ENCODE measurements at regions not wholly inside any gene's neighbourhood (a gene's known extent, or its start where the extent isn't known, plus 50 kb on each side); places are given as distances from the start of the nearest gene placed in this dataset.
"Not testable (repeated sequence)": the region's sequence is repeated elsewhere in the genome, so short reads cannot be mapped to it uniquely, and the experiment has no call there.

- DNase-seq (ENCODE audit: low spot score in 2 of 2) (no peak), ATAC-seq (replicated peaks; ENCODE audit: extremely low read depth, poor library complexity, severe bottlenecking) (no peak)
- H3K27me3 Mint-ChIP-seq, result no peaks in the 10 kb centered on the region
- no peak overlapping the region for H3K4me3 Mint-ChIP-seq
- no peak overlapping the region for H3K27ac Mint-ChIP-seq (ENCODE audit: low read depth)
- no peaks in the 10 kb centered on the region for H3K36me3 Mint-ChIP-seq (ENCODE audit: insufficient read depth)
- peaks cover 24% of the 10 kb centered on the region for H3K9me3 Mint-ChIP-seq
- H3K4me1 Mint-ChIP-seq, result no peaks in the 10 kb centered on the region
Measured at GRCh38 chr10:83736008-83736407, 403.3 kb upstream of the GHITM start.

- H3K36me3 Mint-ChIP-seq (ENCODE audit: insufficient read depth), result no peaks in the 10 kb centered on the region
- no peaks in the 10 kb centered on the region for H3K27me3 Mint-ChIP-seq
- H3K4me1 Mint-ChIP-seq, result no peaks in the 10 kb centered on the region
- DNase-seq (ENCODE audit: low spot score in 2 of 2) (no peak), ATAC-seq (replicated peaks; ENCODE audit: extremely low read depth, poor library complexity, severe bottlenecking) (no peak)
- H3K27ac Mint-ChIP-seq (ENCODE audit: low read depth), result no peak overlapping the region
- peaks cover 40% of the 10 kb centered on the region for H3K9me3 Mint-ChIP-seq
- no peak overlapping the region for H3K4me3 Mint-ChIP-seq
Measured at GRCh38 chr10:83750604-83751003, 388.7 kb upstream of the GHITM start.

GRCh38 chr10:83753490-83753889 lies 385.8 kb upstream of the GHITM start:
- Mint-ChIP-seq H3K27me3 (no peaks in the 10 kb centered on the region), H3K36me3 (ENCODE audit: insufficient read depth) (no peaks in the 10 kb centered on the region), H3K4me3 (no peak overlapping the region), H3K9me3 (peaks cover 50% of the 10 kb centered on the region), H3K27ac (ENCODE audit: low read depth) (no peak overlapping the region), H3K4me1 (no peaks in the 10 kb centered on the region)
- ATAC-seq (replicated peaks; ENCODE audit: extremely low read depth, poor library complexity, severe bottlenecking) (no peak), DNase-seq (ENCODE audit: low spot score in 2 of 2) (no peak)

- Mint-ChIP-seq H3K4me1 (no peaks in the 10 kb centered on the region), H3K27ac (ENCODE audit: low read depth) (no peak overlapping the region), H3K4me3 (no peak overlapping the region), H3K9me3 (peaks cover 45% of the 10 kb centered on the region), H3K27me3 (no peaks in the 10 kb centered on the region), H3K36me3 (ENCODE audit: insufficient read depth) (no peaks in the 10 kb centered on the region)
- no peak for ATAC-seq (replicated peaks; ENCODE audit: extremely low read depth, poor library complexity, severe bottlenecking)
- no peak for DNase-seq (ENCODE audit: low spot score in 2 of 2)
Measured at GRCh38 chr10:83754857-83755256, 384.5 kb upstream of the GHITM start.

- Mint-ChIP-seq H3K36me3 (ENCODE audit: insufficient read depth) (no peaks in the 10 kb centered on the region), H3K27me3 (no peaks in the 10 kb centered on the region), H3K9me3 (peaks cover 22% of the 10 kb centered on the region), H3K4me3 (no peak overlapping the region), H3K27ac (ENCODE audit: low read depth) (no peak overlapping the region), H3K4me1 (no peaks in the 10 kb centered on the region)
- ATAC-seq (replicated peaks; ENCODE audit: extremely low read depth, poor library complexity, severe bottlenecking) (no peak), DNase-seq (ENCODE audit: low spot score in 2 of 2) (no peak)
Measured at GRCh38 chr10:83760142-83760541, 379.2 kb upstream of the GHITM start.

GRCh38 chr10:83764666-83765065 lies 374.6 kb upstream of the GHITM start:
- Mint-ChIP-seq H3K9me3 (no peaks in the 10 kb centered on the region), H3K36me3 (ENCODE audit: insufficient read depth) (no peaks in the 10 kb centered on the region), H3K27ac (ENCODE audit: low read depth) (no peak overlapping the region), H3K4me1 (no peaks in the 10 kb centered on the region), H3K27me3 (no peaks in the 10 kb centered on the region), H3K4me3 (no peak overlapping the region)
- ATAC-seq (replicated peaks; ENCODE audit: extremely low read depth, poor library complexity, severe bottlenecking) (no peak), DNase-seq (ENCODE audit: low spot score in 2 of 2) (no peak)

- DNase-seq (ENCODE audit: low spot score in 2 of 2) (no peak), ATAC-seq (replicated peaks; ENCODE audit: extremely low read depth, poor library complexity, severe bottlenecking) (no peak)
- no peaks in the 10 kb centered on the region for H3K27me3 Mint-ChIP-seq
- no peaks in the 10 kb centered on the region for H3K9me3 Mint-ChIP-seq
- H3K4me1 Mint-ChIP-seq, result no peaks in the 10 kb centered on the region
- H3K27ac Mint-ChIP-seq (ENCODE audit: low read depth), result no peak overlapping the region
- H3K4me3 Mint-ChIP-seq, result no peak overlapping the region
- H3K36me3 Mint-ChIP-seq (ENCODE audit: insufficient read depth), result no peaks in the 10 kb centered on the region
Measured at GRCh38 chr10:83765731-83766130, 373.6 kb upstream of the GHITM start.

GRCh38 chr10:83769281-83769820 lies 370.0 kb upstream of the GHITM start:
- no peak for ATAC-seq (replicated peaks; ENCODE audit: extremely low read depth, poor library complexity, severe bottlenecking)
- no peak overlapping the region for H3K27ac Mint-ChIP-seq (ENCODE audit: low read depth)
- no peak for DNase-seq (ENCODE audit: low spot score in 2 of 2)
- no peak overlapping the region for H3K4me3 Mint-ChIP-seq
- no peaks in the 10 kb centered on the region for H3K4me1 Mint-ChIP-seq
- no peaks in the 10 kb centered on the region for H3K27me3 Mint-ChIP-seq
- no peaks in the 10 kb centered on the region for H3K36me3 Mint-ChIP-seq (ENCODE audit: insufficient read depth)
- peaks cover 4% of the 10 kb centered on the region for H3K9me3 Mint-ChIP-seq

GRCh38 chr10:83786701-83787100 lies 352.6 kb upstream of the GHITM start:
- not testable (repeated sequence) for ATAC-seq (replicated peaks; ENCODE audit: extremely low read depth, poor library complexity, severe bottlenecking); H3K36me3 Mint-ChIP-seq (ENCODE audit: insufficient read depth); H3K27me3 Mint-ChIP-seq; H3K9me3 Mint-ChIP-seq; H3K4me3 Mint-ChIP-seq; H3K27ac Mint-ChIP-seq (ENCODE audit: low read depth); DNase-seq (ENCODE audit: low spot score in 2 of 2); H3K4me1 Mint-ChIP-seq

GRCh38 chr10:83801983-83802382 lies 337.3 kb upstream of the GHITM start:
- peaks cover 12% of the 10 kb centered on the region for H3K27me3 Mint-ChIP-seq
- H3K9me3 Mint-ChIP-seq, result no peaks in the 10 kb centered on the region
- no peaks in the 10 kb centered on the region for H3K4me1 Mint-ChIP-seq
- no peak overlapping the region for H3K4me3 Mint-ChIP-seq
- H3K27ac Mint-ChIP-seq (ENCODE audit: low read depth), result no peak overlapping the region
- peaks cover 1% of the 10 kb centered on the region for H3K36me3 Mint-ChIP-seq (ENCODE audit: insufficient read depth)
- DNase-seq (ENCODE audit: low spot score in 2 of 2) (no peak), ATAC-seq (replicated peaks; ENCODE audit: extremely low read depth, poor library complexity, severe bottlenecking) (no peak)

- Mint-ChIP-seq H3K9me3 (no peaks in the 10 kb centered on the region), H3K27ac (ENCODE audit: low read depth) (no peak overlapping the region), H3K27me3 (no peaks in the 10 kb centered on the region), H3K4me3 (no peak overlapping the region), H3K4me1 (no peaks in the 10 kb centered on the region), H3K36me3 (ENCODE audit: insufficient read depth) (no peaks in the 10 kb centered on the region)
- ATAC-seq (replicated peaks; ENCODE audit: extremely low read depth, poor library complexity, severe bottlenecking) (no peak), DNase-seq (ENCODE audit: low spot score in 2 of 2) (no peak)
Measured at GRCh38 chr10:83806717-83807116, 332.6 kb upstream of the GHITM start.

GRCh38 chr10:83809001-83809400 lies 330.3 kb upstream of the GHITM start:
- Mint-ChIP-seq H3K4me3 (no peak overlapping the region), H3K36me3 (ENCODE audit: insufficient read depth) (no peaks in the 10 kb centered on the region), H3K9me3 (no peaks in the 10 kb centered on the region), H3K4me1 (no peaks in the 10 kb centered on the region), H3K27me3 (no peaks in the 10 kb centered on the region), H3K27ac (ENCODE audit: low read depth) (no peak overlapping the region)
- DNase-seq (ENCODE audit: low spot score in 2 of 2) (no peak), ATAC-seq (replicated peaks; ENCODE audit: extremely low read depth, poor library complexity, severe bottlenecking) (no peak)

GRCh38 chr10:83816942-83817341 lies 322.4 kb upstream of the GHITM start:
- Mint-ChIP-seq H3K27me3 (no peaks in the 10 kb centered on the region), H3K4me3 (no peak overlapping the region), H3K27ac (ENCODE audit: low read depth) (no peak overlapping the region), H3K9me3 (no peaks in the 10 kb centered on the region), H3K4me1 (no peaks in the 10 kb centered on the region), H3K36me3 (ENCODE audit: insufficient read depth) (no peaks in the 10 kb centered on the region)
- DNase-seq (ENCODE audit: low spot score in 2 of 2), result no peak
- ATAC-seq (replicated peaks; ENCODE audit: extremely low read depth, poor library complexity, severe bottlenecking), result no peak

GRCh38 chr10:83817797-83818196 lies 321.5 kb upstream of the GHITM start:
- no peaks in the 10 kb centered on the region for H3K9me3 Mint-ChIP-seq
- H3K4me3 Mint-ChIP-seq, result no peak overlapping the region

More at GRCh38 chr10:83817797-83818196, 321.5 kb upstream of the GHITM start:
- H3K27ac Mint-ChIP-seq (ENCODE audit: low read depth), result no peak overlapping the region
- H3K27me3 Mint-ChIP-seq, result no peaks in the 10 kb centered on the region
- H3K36me3 Mint-ChIP-seq (ENCODE audit: insufficient read depth), result no peaks in the 10 kb centered on the region
- H3K4me1 Mint-ChIP-seq, result no peaks in the 10 kb centered on the region
- ATAC-seq (replicated peaks; ENCODE audit: extremely low read depth, poor library complexity, severe bottlenecking) (no peak), DNase-seq (ENCODE audit: low spot score in 2 of 2) (no peak)
